Osteoblast (primary cell): ENCODE measurements at regions not wholly inside any gene's neighbourhood (a gene's known extent, or its start where the extent isn't known, plus 50 kb on each side); places are given as distances from the start of the nearest gene placed in this dataset.

Experiments used
- DNase-seq: peaks from one replicate; pipeline ENCODE4 v3.0.0; 2011; ENCODE audit warnings: low spot score, mixed read lengths; ENCODE audit not compliant: insufficient read length; ENCODE audit errors: missing footprints
- H2AFZ ChIP-seq: 2 replicates; pipeline ENCODE4 v1.6.0; 2011; ENCODE audit warnings: mild to moderate bottlenecking, low read length
- H3K27ac ChIP-seq: 2 replicates; pipeline ENCODE4 v1.5.1; 2011; ENCODE audit warnings: mild to moderate bottlenecking, low read depth, low read length, moderate library complexity
- H3K27me3 ChIP-seq: 2 replicates; pipeline ENCODE4 v1.6.0; 2012; ENCODE audit warnings: mild to moderate bottlenecking, control low read depth, inconsistent platforms, low read length, moderate library complexity; ENCODE audit not compliant: insufficient read depth
- H3K36me3 ChIP-seq: 2 replicates; pipeline ENCODE4 v1.5.1; 2011; ENCODE audit warnings: mild to moderate bottlenecking, low read length, control low read depth, moderate library complexity; ENCODE audit not compliant: insufficient read depth
- H3K4me1 ChIP-seq: 2 replicates; pipeline ENCODE4 v1.5.1; 2011; ENCODE audit warnings: mild to moderate bottlenecking, low read length, control low read depth, moderate library complexity; ENCODE audit not compliant: insufficient read depth
- H3K4me2 ChIP-seq: 2 replicates; pipeline ENCODE4 v1.6.0; 2011; ENCODE audit warnings: mild to moderate bottlenecking, low read length; ENCODE audit not compliant: insufficient read depth
- H3K4me3 ChIP-seq: fragments of 200-600 bp; sonication (generic); 3 replicates; pipeline ENCODE4 v1.5.1; 2012; ENCODE audit warnings: mild to moderate bottlenecking, low read length, inconsistent platforms; ENCODE audit not compliant: insufficient read depth
- H3K79me2 ChIP-seq: 2 replicates; pipeline ENCODE4 v1.6.0; 2012; ENCODE audit warnings: mild to moderate bottlenecking, low read length, control low read depth, inconsistent platforms; ENCODE audit not compliant: insufficient read depth
- H3K9me3 ChIP-seq: 2 replicates; pipeline ENCODE4 v1.5.1; 2011; ENCODE audit warnings: low read depth, low read length, control low read depth
- H4K20me1 ChIP-seq: 2 replicates; pipeline ENCODE4 v1.6.0; 2012; ENCODE audit warnings: mild to moderate bottlenecking, low read length, control low read depth; ENCODE audit not compliant: insufficient read depth
- TF ChIP-seq, protein P1 (sequence below): IDR thresholded peaks from 2 replicates; pipeline ENCODE4 v1.5.1; 2011; ENCODE audit warnings: mild to moderate bottlenecking, low read depth, low read length, moderate library complexity; ENCODE audit errors: extremely low read depth

GRCh38 chr6:14031516-14031915 is 86.1 kb upstream of the CD83 start:
- H3K4me2 ChIP-seq, result no peak overlapping the region
- H3K9me3 ChIP-seq, result no peaks in the 10 kb centered on the region
- peaks cover 15% of the 10 kb centered on the region for H3K4me1 ChIP-seq
- H3K79me2 ChIP-seq, result no peaks in the 10 kb centered on the region
- H4K20me1 ChIP-seq, result no peaks in the 10 kb centered on the region
- peak overlapping the region; percentile 18 for H2AFZ ChIP-seq
- no peak overlapping the region for H3K27ac ChIP-seq
- no peak overlapping the region for H3K4me3 ChIP-seq
- peaks cover 6% of the 10 kb centered on the region for H3K27me3 ChIP-seq
- TF ChIP-seq, protein P1, sequence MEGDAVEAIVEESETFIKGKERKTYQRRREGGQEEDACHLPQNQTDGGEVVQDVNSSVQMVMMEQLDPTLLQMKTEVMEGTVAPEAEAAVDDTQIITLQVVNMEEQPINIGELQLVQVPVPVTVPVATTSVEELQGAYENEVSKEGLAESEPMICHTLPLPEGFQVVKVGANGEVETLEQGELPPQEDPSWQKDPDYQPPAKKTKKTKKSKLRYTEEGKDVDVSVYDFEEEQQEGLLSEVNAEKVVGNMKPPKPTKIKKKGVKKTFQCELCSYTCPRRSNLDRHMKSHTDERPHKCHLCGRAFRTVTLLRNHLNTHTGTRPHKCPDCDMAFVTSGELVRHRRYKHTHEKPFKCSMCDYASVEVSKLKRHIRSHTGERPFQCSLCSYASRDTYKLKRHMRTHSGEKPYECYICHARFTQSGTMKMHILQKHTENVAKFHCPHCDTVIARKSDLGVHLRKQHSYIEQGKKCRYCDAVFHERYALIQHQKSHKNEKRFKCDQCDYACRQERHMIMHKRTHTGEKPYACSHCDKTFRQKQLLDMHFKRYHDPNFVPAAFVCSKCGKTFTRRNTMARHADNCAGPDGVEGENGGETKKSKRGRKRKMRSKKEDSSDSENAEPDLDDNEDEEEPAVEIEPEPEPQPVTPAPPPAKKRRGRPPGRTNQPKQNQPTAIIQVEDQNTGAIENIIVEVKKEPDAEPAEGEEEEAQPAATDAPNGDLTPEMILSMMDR, result no peak
- DNase-seq, result no peak
- no peaks in the 10 kb centered on the region for H3K36me3 ChIP-seq

DNA sequence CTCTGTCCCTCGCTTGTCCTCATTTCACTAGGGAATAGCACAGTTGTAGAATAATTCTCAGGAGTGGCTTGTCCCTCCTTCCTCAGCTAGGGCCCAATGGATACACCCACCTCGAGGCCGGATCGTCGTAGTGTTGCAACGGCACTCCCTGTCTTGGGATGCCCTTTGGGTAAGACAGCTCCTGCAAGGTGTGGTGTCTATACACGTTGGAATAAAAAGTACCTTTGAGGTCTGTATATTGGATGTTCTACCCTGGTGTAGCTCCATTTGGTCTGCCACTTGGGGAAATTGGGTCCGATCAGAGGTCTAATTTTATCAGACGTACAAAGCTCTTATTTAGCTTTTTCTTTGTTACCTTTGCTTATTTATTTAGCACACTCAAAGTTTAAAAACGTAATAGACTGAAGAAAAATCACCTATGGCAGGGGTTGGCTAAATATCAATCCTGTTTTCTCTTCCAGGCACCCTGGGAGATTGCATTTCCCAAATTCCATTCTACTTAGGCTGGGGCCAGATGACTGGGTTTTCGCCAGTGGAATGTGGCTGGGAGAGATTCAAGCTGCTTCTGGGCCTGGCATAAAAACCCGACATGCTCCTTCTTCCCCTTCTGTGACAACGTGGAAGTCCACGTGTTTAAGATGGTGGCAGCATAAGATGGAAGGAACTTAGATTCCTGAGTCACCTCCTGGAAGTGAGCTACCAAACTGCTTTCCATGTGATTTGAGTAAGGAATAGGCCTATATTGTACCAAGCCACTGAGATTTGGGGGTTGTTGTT is 82.3 kb upstream of the CD83 start:
- H3K27ac ChIP-seq, result peak overlapping the region; percentile 58

DNA sequence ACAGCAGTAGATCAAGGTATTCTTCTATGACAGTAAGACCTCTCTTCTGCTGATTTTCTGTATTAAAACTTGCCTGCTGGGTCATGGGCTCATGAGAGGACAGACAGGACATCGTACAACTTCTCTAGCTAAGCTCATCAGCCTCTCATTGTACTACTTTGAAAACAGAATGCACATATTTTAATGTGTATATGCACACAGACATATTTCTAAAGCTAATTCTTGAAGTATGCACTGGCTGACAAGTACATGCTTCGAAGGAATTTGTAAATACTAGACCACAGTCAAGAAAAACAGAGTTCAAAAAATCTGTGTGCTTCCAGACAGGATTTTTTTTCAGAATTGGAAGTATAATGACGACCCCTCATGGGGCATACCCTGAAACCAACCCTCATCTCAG is 81.7 kb upstream of the CD83 start:
- H3K4me1 ChIP-seq, result peaks cover 28% of the 10 kb centered on the region
- no peaks in the 10 kb centered on the region for H3K36me3 ChIP-seq
- no peaks in the 10 kb centered on the region for H3K79me2 ChIP-seq
- TF ChIP-seq, protein P1, result no peak
- H2AFZ ChIP-seq, result peak overlapping the region; percentile 69
- H3K4me2 ChIP-seq, result no peak overlapping the region
- no peak overlapping the region for H3K4me3 ChIP-seq
- H3K27ac ChIP-seq, result peak overlapping the region; percentile 58
- no peak for DNase-seq
- no peaks in the 10 kb centered on the region for H3K27me3 ChIP-seq
- no peaks in the 10 kb centered on the region for H4K20me1 ChIP-seq
- H3K9me3 ChIP-seq, result no peaks in the 10 kb centered on the region

More for the DNA sequence above, 82.3 kb upstream of the CD83 start:
- no peaks in the 10 kb centered on the region for H3K27me3 ChIP-seq
- peak; percentile 88 for DNase-seq
- H4K20me1 ChIP-seq, result no peaks in the 10 kb centered on the region
- TF ChIP-seq, protein P1, result no peak
- H3K9me3 ChIP-seq, result no peaks in the 10 kb centered on the region
- no peak overlapping the region for H3K4me2 ChIP-seq
- H3K36me3 ChIP-seq, result no peaks in the 10 kb centered on the region
- peak overlapping the region; percentile 69 for H2AFZ ChIP-seq
- no peaks in the 10 kb centered on the region for H3K79me2 ChIP-seq
- no peak overlapping the region for H3K4me3 ChIP-seq
- H3K4me1 ChIP-seq, result peaks cover 28% of the 10 kb centered on the region

GRCh38 chr6:14036911-14037310 is 80.7 kb upstream of the CD83 start:
- H2AFZ ChIP-seq, result no peak overlapping the region
- no peaks in the 10 kb centered on the region for H4K20me1 ChIP-seq
- no peaks in the 10 kb centered on the region for H3K27me3 ChIP-seq
- H3K4me1 ChIP-seq, result peaks cover 28% of the 10 kb centered on the region
- no peak for DNase-seq
- H3K27ac ChIP-seq, result no peak overlapping the region
- H3K9me3 ChIP-seq, result no peaks in the 10 kb centered on the region
- H3K79me2 ChIP-seq, result no peaks in the 10 kb centered on the region
- no peaks in the 10 kb centered on the region for H3K36me3 ChIP-seq
- H3K4me3 ChIP-seq, result no peak overlapping the region
- peak overlapping the region; percentile 81 for H3K4me2 ChIP-seq
- TF ChIP-seq, protein P1, result no peak
